Glutamatergic neuron (in vitro differentiated cells): ENCODE measurements at regions not wholly inside any gene's neighbourhood (a gene's known extent, or its start where the extent isn't known, plus 50 kb on each side); places are given as distances from the start of the nearest gene placed in this dataset.

Experiments used
- DNase-seq: peaks from one replicate; pipeline ENCODE4 v3.0.0; 2022
- H3K27ac Mint-ChIP-seq: one replicate; pipeline ENCODE4 v1.8.0; 2020; ENCODE audit warnings: mild to moderate bottlenecking, mixed read lengths, inconsistent platforms; ENCODE audit not compliant: unreplicated experiment
- H3K27me3 Mint-ChIP-seq: one replicate; pipeline ENCODE4 v1.8.0; 2020; ENCODE audit warnings: mild to moderate bottlenecking, moderate library complexity, mixed read lengths, inconsistent platforms; ENCODE audit not compliant: unreplicated experiment
- H3K36me3 Mint-ChIP-seq: one replicate; pipeline ENCODE4 v1.8.0; 2020; ENCODE audit warnings: mild to moderate bottlenecking, mixed read lengths, inconsistent platforms; ENCODE audit not compliant: unreplicated experiment
- H3K4me1 Mint-ChIP-seq: one replicate; pipeline ENCODE4 v1.8.0; 2020; ENCODE audit warnings: mild to moderate bottlenecking, low read depth, mixed read lengths, inconsistent platforms; ENCODE audit not compliant: unreplicated experiment
- H3K4me3 Mint-ChIP-seq: one replicate; pipeline ENCODE4 v1.8.0; 2020; ENCODE audit warnings: mild to moderate bottlenecking, mixed read lengths, inconsistent platforms; ENCODE audit not compliant: unreplicated experiment
- H3K9me3 Mint-ChIP-seq: one replicate; pipeline ENCODE4 v1.8.0; 2020; ENCODE audit warnings: mild to moderate bottlenecking, moderate library complexity, mixed read lengths, inconsistent platforms; ENCODE audit not compliant: unreplicated experiment
- TF ChIP-seq, protein P1 (sequence below): fragments of 200-600 bp; sonication (generic); IDR thresholded peaks from one replicate; pipeline ENCODE4 v1.5.0; 2021; ENCODE audit not compliant: partially characterized antibody, unreplicated experiment

DNA sequence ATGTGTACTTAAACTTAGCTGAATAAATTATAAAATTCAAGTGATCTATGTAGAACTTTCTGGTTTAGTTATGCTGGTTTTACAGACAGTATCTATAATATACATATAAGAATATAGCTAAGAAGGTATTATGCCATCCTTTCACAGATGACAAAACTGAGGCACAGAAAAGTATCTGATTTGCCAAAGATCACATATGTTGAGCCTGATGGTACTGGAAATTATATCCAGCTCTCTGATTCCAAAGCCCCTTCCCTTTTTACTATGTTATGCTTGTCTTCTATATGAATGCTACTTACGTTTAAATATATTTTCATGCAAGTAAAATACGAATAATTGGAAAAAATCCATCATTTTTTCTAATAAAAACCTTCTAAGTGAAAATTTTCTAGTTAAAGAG lies 1631.3 kb downstream of the DPP10 start:
- DNase-seq = no peak
- no peaks in the 10 kb centered on the region for H3K9me3 Mint-ChIP-seq
- H3K27ac Mint-ChIP-seq = no peak overlapping the region
- H3K27me3 Mint-ChIP-seq = no peaks in the 10 kb centered on the region
- no peaks in the 10 kb centered on the region for H3K36me3 Mint-ChIP-seq
- no peak overlapping the region for H3K4me3 Mint-ChIP-seq
- TF ChIP-seq, protein P1, sequence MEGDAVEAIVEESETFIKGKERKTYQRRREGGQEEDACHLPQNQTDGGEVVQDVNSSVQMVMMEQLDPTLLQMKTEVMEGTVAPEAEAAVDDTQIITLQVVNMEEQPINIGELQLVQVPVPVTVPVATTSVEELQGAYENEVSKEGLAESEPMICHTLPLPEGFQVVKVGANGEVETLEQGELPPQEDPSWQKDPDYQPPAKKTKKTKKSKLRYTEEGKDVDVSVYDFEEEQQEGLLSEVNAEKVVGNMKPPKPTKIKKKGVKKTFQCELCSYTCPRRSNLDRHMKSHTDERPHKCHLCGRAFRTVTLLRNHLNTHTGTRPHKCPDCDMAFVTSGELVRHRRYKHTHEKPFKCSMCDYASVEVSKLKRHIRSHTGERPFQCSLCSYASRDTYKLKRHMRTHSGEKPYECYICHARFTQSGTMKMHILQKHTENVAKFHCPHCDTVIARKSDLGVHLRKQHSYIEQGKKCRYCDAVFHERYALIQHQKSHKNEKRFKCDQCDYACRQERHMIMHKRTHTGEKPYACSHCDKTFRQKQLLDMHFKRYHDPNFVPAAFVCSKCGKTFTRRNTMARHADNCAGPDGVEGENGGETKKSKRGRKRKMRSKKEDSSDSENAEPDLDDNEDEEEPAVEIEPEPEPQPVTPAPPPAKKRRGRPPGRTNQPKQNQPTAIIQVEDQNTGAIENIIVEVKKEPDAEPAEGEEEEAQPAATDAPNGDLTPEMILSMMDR = no peak
- no peaks in the 10 kb centered on the region for H3K4me1 Mint-ChIP-seq

DNA sequence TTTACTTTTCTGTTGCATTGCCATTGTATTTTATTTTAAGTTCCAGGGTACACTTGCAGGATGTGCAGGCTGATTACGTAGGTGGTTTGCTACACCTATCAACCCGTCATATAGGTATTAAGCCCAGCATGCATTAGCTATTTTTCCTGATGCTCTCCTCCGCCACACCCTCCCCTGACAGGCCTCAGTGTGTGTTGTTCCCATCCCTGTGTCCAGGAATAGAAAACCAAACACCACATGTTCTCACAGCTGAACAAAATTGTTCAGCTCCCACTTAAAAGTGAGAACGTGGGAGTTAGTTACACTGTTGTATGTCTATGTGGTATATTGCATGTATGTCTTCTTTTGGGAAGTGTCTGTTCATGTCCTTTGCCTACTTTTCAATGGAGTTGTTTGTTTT lies 1631.7 kb downstream of the DPP10 start:
- no peaks in the 10 kb centered on the region for H3K36me3 Mint-ChIP-seq
- TF ChIP-seq, protein P1 = no peak
- no peak for DNase-seq
- no peaks in the 10 kb centered on the region for H3K9me3 Mint-ChIP-seq
- H3K4me1 Mint-ChIP-seq = no peaks in the 10 kb centered on the region
- H3K27ac Mint-ChIP-seq = no peak overlapping the region
- H3K27me3 Mint-ChIP-seq = no peaks in the 10 kb centered on the region
- H3K4me3 Mint-ChIP-seq = no peak overlapping the region

DNA sequence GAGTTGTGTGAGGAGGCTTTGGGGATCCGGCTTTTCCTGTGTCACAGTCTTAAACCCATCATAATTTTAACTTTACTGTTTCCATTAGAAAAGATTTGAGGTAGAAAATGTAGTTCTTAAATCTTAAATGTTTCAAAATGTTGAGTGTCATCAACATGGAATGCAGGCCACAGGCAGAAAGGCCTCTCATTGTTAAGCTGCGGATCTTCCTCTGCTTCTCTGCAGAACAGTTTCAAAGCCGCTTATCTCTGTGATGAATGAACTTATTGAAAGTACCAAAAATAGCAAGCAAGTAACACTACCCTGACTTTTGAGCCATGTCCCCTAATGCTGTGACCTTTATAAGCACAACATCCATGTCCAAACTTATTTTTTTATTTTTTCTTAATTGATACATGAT lies 1645.8 kb downstream of the DPP10 start:
- Mint-ChIP-seq H3K27ac (no peak overlapping the region), H3K4me3 (no peak overlapping the region), H3K36me3 (no peaks in the 10 kb centered on the region), H3K4me1 (no peaks in the 10 kb centered on the region), H3K27me3 (no peaks in the 10 kb centered on the region), H3K9me3 (no peaks in the 10 kb centered on the region)
- no peak for DNase-seq
- TF ChIP-seq, protein P1 = no peak

DNA sequence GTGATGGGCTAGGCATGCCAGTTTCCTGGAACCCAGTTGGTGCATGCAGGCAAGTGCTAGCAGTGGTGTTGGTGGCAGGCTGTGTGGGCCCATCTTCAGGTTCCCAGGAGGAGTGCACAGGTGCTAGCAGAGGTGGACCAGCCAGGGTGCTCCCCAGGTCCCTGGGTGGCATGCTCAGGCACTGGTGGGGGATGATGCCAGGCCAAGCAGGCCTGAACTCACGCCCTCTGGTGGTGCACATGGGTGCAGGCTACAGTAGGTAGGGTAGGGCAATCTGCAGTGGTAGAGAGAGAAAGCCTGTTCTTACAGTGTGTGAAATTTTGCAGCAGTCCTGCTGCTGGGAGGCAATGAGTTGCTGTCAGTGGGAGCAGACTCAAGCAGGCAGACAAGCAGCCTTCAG lies 1651.8 kb downstream of the DPP10 start:
- H3K4me3 Mint-ChIP-seq = no peak overlapping the region

DNA sequence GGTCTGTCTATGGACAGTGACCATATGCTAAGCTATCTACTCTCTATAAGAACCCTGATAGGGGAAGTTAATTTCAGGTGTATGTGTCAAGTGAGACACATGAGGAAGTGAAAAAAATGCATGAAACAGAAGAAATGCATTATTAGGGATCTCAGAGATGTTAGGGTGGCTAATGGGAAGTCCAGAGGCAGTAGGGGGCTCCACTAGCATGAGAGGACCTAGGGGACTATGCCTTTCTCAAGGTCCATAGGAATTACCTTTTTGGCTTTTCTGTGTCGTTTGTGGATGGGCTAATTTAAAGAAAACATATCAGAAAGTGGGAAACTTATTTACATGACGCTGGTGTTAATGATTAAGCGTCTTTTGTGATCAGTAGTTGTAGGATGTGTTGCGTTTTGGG lies 1653.2 kb downstream of the DPP10 start:
- H3K4me3 Mint-ChIP-seq = no peak overlapping the region
- H3K36me3 Mint-ChIP-seq = no peaks in the 10 kb centered on the region
- no peak for DNase-seq

More for the DNA sequence above, 1651.8 kb downstream of the DPP10 start:
- H3K4me1 Mint-ChIP-seq = peaks cover 9% of the 10 kb centered on the region
- TF ChIP-seq, protein P1 = peak; percentile 33
- H3K27ac Mint-ChIP-seq = no peak overlapping the region
- H3K9me3 Mint-ChIP-seq = no peaks in the 10 kb centered on the region
- no peak for DNase-seq
- no peaks in the 10 kb centered on the region for H3K36me3 Mint-ChIP-seq
- H3K27me3 Mint-ChIP-seq = peaks cover 1% of the 10 kb centered on the region

More for the DNA sequence above, 1653.2 kb downstream of the DPP10 start:
- Mint-ChIP-seq H3K4me1 (peaks cover 9% of the 10 kb centered on the region), H3K27me3 (peaks cover 1% of the 10 kb centered on the region), H3K27ac (no peak overlapping the region), H3K9me3 (no peaks in the 10 kb centered on the region)
- TF ChIP-seq, protein P1 = no peak
